ENCODE measurements at regions not wholly inside any gene's neighbourhood (a gene's known extent, or its start where the extent isn't known, plus 50 kb on each side); places are given as distances from the start of the nearest gene placed in this dataset.

- Mint-ChIP-seq H3K4me1 (ENCODE audit: low read depth, unreplicated experiment) (no peaks in the 10 kb centered on the region), H3K27me3 (ENCODE audit: unreplicated experiment) (peaks cover 2% of the 10 kb centered on the region), H3K36me3 (ENCODE audit: unreplicated experiment) (peaks cover 17% of the 10 kb centered on the region), H3K9me3 (ENCODE audit: unreplicated experiment) (peaks cover 20% of the 10 kb centered on the region), H3K4me3 (ENCODE audit: unreplicated experiment) (no peak overlapping the region), H3K27ac (ENCODE audit: unreplicated experiment) (no peak overlapping the region)
- no peak for DNase-seq
- no peak for TF ChIP-seq CTCF (IDR thresholded peaks at IDR 0.05; ENCODE audit: partially characterized antibody, unreplicated experiment)
Observed at GRCh38 chr7:153522261-153522660, 529.9 kb upstream of the DPP6 start.

GRCh38 chr7:153523320-153524015 is 528.7 kb upstream of the DPP6 start:
- no peaks in the 10 kb centered on the region for H3K4me1 Mint-ChIP-seq (ENCODE audit: low read depth, unreplicated experiment)

GRCh38 chr7:153524070-153524601 is 528.1 kb upstream of the DPP6 start:
- peaks cover 31% of the 10 kb centered on the region for H3K9me3 Mint-ChIP-seq (ENCODE audit: unreplicated experiment)
- TF ChIP-seq CTCF (IDR thresholded peaks at IDR 0.05; ENCODE audit: partially characterized antibody, unreplicated experiment), result no peak
- no peak overlapping the region for H3K4me3 Mint-ChIP-seq (ENCODE audit: unreplicated experiment)
- H3K27me3 Mint-ChIP-seq (ENCODE audit: unreplicated experiment), result peaks cover 2% of the 10 kb centered on the region
- H3K36me3 Mint-ChIP-seq (ENCODE audit: unreplicated experiment), result peaks cover 11% of the 10 kb centered on the region
- DNase-seq, result no peak
- H3K27ac Mint-ChIP-seq (ENCODE audit: unreplicated experiment), result no peak overlapping the region
- no peaks in the 10 kb centered on the region for H3K4me1 Mint-ChIP-seq (ENCODE audit: low read depth, unreplicated experiment)

More at GRCh38 chr7:153523320-153524015, 528.7 kb upstream of the DPP6 start:
- no peak for DNase-seq
- Mint-ChIP-seq H3K27ac (ENCODE audit: unreplicated experiment) (no peak overlapping the region), H3K4me3 (ENCODE audit: unreplicated experiment) (no peak overlapping the region), H3K9me3 (ENCODE audit: unreplicated experiment) (peaks cover 28% of the 10 kb centered on the region), H3K27me3 (ENCODE audit: unreplicated experiment) (peaks cover 2% of the 10 kb centered on the region), H3K36me3 (ENCODE audit: unreplicated experiment) (peaks cover 14% of the 10 kb centered on the region)
- TF ChIP-seq CTCF (IDR thresholded peaks at IDR 0.05; ENCODE audit: partially characterized antibody, unreplicated experiment), result no peak

- no peak for TF ChIP-seq CTCF (IDR thresholded peaks at IDR 0.05; ENCODE audit: partially characterized antibody, unreplicated experiment)
- peaks cover 32% of the 10 kb centered on the region for H3K9me3 Mint-ChIP-seq (ENCODE audit: unreplicated experiment)
- H3K4me3 Mint-ChIP-seq (ENCODE audit: unreplicated experiment), result no peak overlapping the region
- peaks cover 7% of the 10 kb centered on the region for H3K27me3 Mint-ChIP-seq (ENCODE audit: unreplicated experiment)
- peaks cover 14% of the 10 kb centered on the region for H3K36me3 Mint-ChIP-seq (ENCODE audit: unreplicated experiment)
- DNase-seq, result no peak
- H3K4me1 Mint-ChIP-seq (ENCODE audit: low read depth, unreplicated experiment), result no peaks in the 10 kb centered on the region
- H3K27ac Mint-ChIP-seq (ENCODE audit: unreplicated experiment), result no peak overlapping the region
Observed at GRCh38 chr7:153529100-153529499, 523.1 kb upstream of the DPP6 start.

GRCh38 chr7:153529651-153530165 is 522.5 kb upstream of the DPP6 start:
- peaks cover 7% of the 10 kb centered on the region for H3K27me3 Mint-ChIP-seq (ENCODE audit: unreplicated experiment)
- no peak overlapping the region for H3K27ac Mint-ChIP-seq (ENCODE audit: unreplicated experiment)
- peaks cover 32% of the 10 kb centered on the region for H3K9me3 Mint-ChIP-seq (ENCODE audit: unreplicated experiment)

More at GRCh38 chr7:153529651-153530165, 522.5 kb upstream of the DPP6 start:
- no peak for TF ChIP-seq CTCF (IDR thresholded peaks at IDR 0.05; ENCODE audit: partially characterized antibody, unreplicated experiment)
- Mint-ChIP-seq H3K4me1 (ENCODE audit: low read depth, unreplicated experiment) (no peaks in the 10 kb centered on the region), H3K4me3 (ENCODE audit: unreplicated experiment) (no peak overlapping the region), H3K36me3 (ENCODE audit: unreplicated experiment) (peaks cover 14% of the 10 kb centered on the region)
- no peak for DNase-seq
